HPDE6-E6E7 (cell line): ENCODE measurements at regions not wholly inside any gene's neighbourhood (a gene's known extent, or its start where the extent isn't known, plus 50 kb on each side); places are given as distances from the start of the nearest gene placed in this dataset.

Experiments used
- DNase-seq: peaks from one replicate; pipeline ENCODE4 v3.0.0; 2011; ENCODE audit warnings: missing footprints; ENCODE audit errors: extremely low spot score

- no peak for DNase-seq
These were observed 92.7 kb upstream of the CFAP20DC start for GRCh38 chr3:59142556-59142955.

GRCh38 chr3:59138966-59139365 is 89.1 kb upstream of the CFAP20DC start:
- DNase-seq = no peak

- no peak for DNase-seq
These were observed 87.6 kb upstream of the CFAP20DC start for GRCh38 chr3:59137415-59137814.

- DNase-seq = no peak
These were observed 86.3 kb upstream of the CFAP20DC start for GRCh38 chr3:59136081-59136480.

GRCh38 chr3:59135096-59135495 is 85.3 kb upstream of the CFAP20DC start:
- no peak for DNase-seq

- DNase-seq = no peak
These were observed 83.5 kb upstream of the CFAP20DC start for GRCh38 chr3:59133311-59133710.

- no peak for DNase-seq
These were observed 81.4 kb upstream of the CFAP20DC start for GRCh38 chr3:59131016-59131766.

GRCh38 chr3:59128685-59129084 is 78.9 kb upstream of the CFAP20DC start:
- no peak for DNase-seq

- peak; percentile 3 for DNase-seq
These were observed 77.2 kb upstream of the CFAP20DC start for GRCh38 chr3:59127071-59127470.

- no peak for DNase-seq
These were observed 76.6 kb upstream of the CFAP20DC start for GRCh38 chr3:59126446-59126845.

- no peak for DNase-seq
These were observed 71.7 kb upstream of the CFAP20DC start for GRCh38 chr3:59121346-59122144.

- no peak for DNase-seq
These were observed 69.1 kb upstream of the CFAP20DC start for GRCh38 chr3:59118928-59119327.

- DNase-seq = no peak
These were observed 67.6 kb upstream of the CFAP20DC start for GRCh38 chr3:59117396-59117795.

- no peak for DNase-seq
These were observed 66.4 kb upstream of the CFAP20DC start for GRCh38 chr3:59116233-59116537.

GRCh38 chr3:59115364-59116232 is 65.8 kb upstream of the CFAP20DC start:
- no peak for DNase-seq

GRCh38 chr3:59107856-59108815 is 58.3 kb upstream of the CFAP20DC start:
- no peak for DNase-seq

GRCh38 chr3:59106085-59106648 is 56.3 kb upstream of the CFAP20DC start:
- no peak for DNase-seq

- no peak for DNase-seq
These were observed 53.7 kb upstream of the CFAP20DC start for GRCh38 chr3:59103552-59103951.

GRCh38 chr3:59101231-59101736 is 51.5 kb upstream of the CFAP20DC start:
- DNase-seq = peak; percentile 10
